Adrenal gland (tissue), 9 donors: ENCODE measurements at regions not wholly inside any gene's neighbourhood (a gene's known extent, or its start where the extent isn't known, plus 50 kb on each side); places are given as distances from the start of the nearest gene placed in this dataset.

Source experiments
- DNase-seq, 7 donors: peaks; one replicate each; pipeline ENCODE4 v3.0.0-alpha.2; 2019 to 2020
- H3K27ac ChIP-seq, 5 donors: fragments of 200-600 bp; sonication (generic) in 4 of 5; 1 replicate in 3 of 5; 2 replicates in 2 of 5; pipeline versions ENCODE4 v1.5.1 to v1.8.0; 2016 to 2020; ENCODE audit warnings: mild to moderate bottlenecking in 1 of 5
- H3K27me3 ChIP-seq: fragments of 200-600 bp; 2 replicates; pipeline ENCODE4 v1.8.0; 2021
- H3K36me3 ChIP-seq, 2 donors: fragments of 200-600 bp; replicated peaks in 1 of 2; 1 replicate in 1 of 2; 2 replicates in 1 of 2; pipeline versions ENCODE4 v1.5.1 to v1.8.0; 2018 to 2022
- H3K4me1 ChIP-seq, 2 donors: fragments of 200-600 bp; replicated peaks in 1 of 2; 1 replicate in 1 of 2; 2 replicates in 1 of 2; pipeline versions ENCODE4 v1.5.1 to v1.8.0; 2018 to 2021
- H3K4me3 ChIP-seq, 4 donors: fragments of 200-600 bp; sonication (generic) in 3 of 4; one replicate each; pipeline ENCODE4 v1.5.1; 2016 to 2018
- H3K9me3 ChIP-seq, 3 donors: fragments of 200-600 bp; sonication (generic) in 1 of 3; replicated peaks in 1 of 3; 1 replicate in 2 of 3; 2 replicates in 1 of 3; pipeline versions ENCODE4 v1.5.1 to v1.8.0; 2016 to 2021
- CTCF ChIP-seq, 6 experiments: fragments of 450-650 bp in 4 of 6; fragments of 200-600 bp in 2 of 6; sonication (generic) in 1 of 6; IDR thresholded peaks; 1 replicate in 5 of 6; 2 replicates in 1 of 6; pipeline versions ENCODE4 v1.5.1 to v1.8.0; 2016 to 2021; ENCODE audit warnings: antibody characterized with exemption in 6 of 6, mild to moderate bottlenecking in 2 of 6, moderate library complexity in 1 of 6
- POLR2A ChIP-seq, 2 donors: fragments of 450-650 bp; IDR thresholded peaks; one replicate each; pipeline ENCODE4 v1.6.1; 2017; ENCODE audit warnings: antibody characterized with exemption in 2 of 2, mild to moderate bottlenecking in 2 of 2, moderate library complexity in 1 of 2
- WGBS, 4 donors: extraction: QIAGEN DNeasy Blood & Tissue Kit in 2 of 4; methylation state at CpG; one replicate each; pipeline versions ENCODE4 v1.1.5 to v1.1.7; 2013 to 2017; 5-methylcytosine and 5-hydroxymethylcytosine counted together
- intact Hi-C, 2 donors: fragments of 100-400 bp; cut with DNase I; formaldehyde crosslinking; loops; one replicate each; pipeline versions ENCODE4 v1.14.1 to v1.15.0; 2022 to 2023
- donor health status: healthy with polysubstance abuse.
- donor health status: Bipolar disorder and iron deficiency.
- donor health status: DM: yes; HTN: yes; CAD: no.
- donor health status: DM: no; HTN: no; CAD: no.
- donor health status: DM: no; HTN: no; CAD: no.

- H3K4me1 ChIP-seq: no peaks in the 10 kb centered on the region
- no peak overlapping the region for H3K4me3 ChIP-seq
- TF ChIP-seq POLR2A (IDR thresholded peaks at IDR 0.05) (no peak), CTCF (IDR thresholded peaks at IDR 0.05) (no peak)
- DNase-seq: peak in 1 of 7 donors; percentile 4
- 73 to 84% (median 81%) methylated on average over 17 to 29 of the region's 29 CpGs for WGBS, 4 donors
- H3K27me3 ChIP-seq: peaks cover 15% of the 10 kb centered on the region
- intact Hi-C loops: no loop called here
- no peaks in the 10 kb centered on the region for H3K9me3 ChIP-seq
- no peaks in the 10 kb centered on the region for H3K36me3 ChIP-seq
- no peak overlapping the region for H3K27ac ChIP-seq
These were observed 83.0 kb downstream of the YTHDF1 start for GRCh38 chr20:63132715-63133471.

GRCh38 chr20:63132131-63132714 is 83.7 kb downstream of the YTHDF1 start:
- DNase-seq: peak in 1 of 7 donors; percentile 7
- Histone ChIP-seq H3K27me3 (peaks cover 14% of the 10 kb centered on the region), H3K36me3 (no peaks in the 10 kb centered on the region), H3K4me3 (no peak overlapping the region), H3K27ac (no peak overlapping the region), H3K4me1 (no peaks in the 10 kb centered on the region), H3K9me3 (no peaks in the 10 kb centered on the region)
- intact Hi-C loops: no loop called here
- TF ChIP-seq CTCF (IDR thresholded peaks at IDR 0.05) (no peak), POLR2A (IDR thresholded peaks at IDR 0.05) (no peak)
- WGBS, 4 donors: 79 to 89% (median 80%) methylated on average over 8 to 17 of the region's 17 CpGs

- TF ChIP-seq CTCF (IDR thresholded peaks at IDR 0.05) (no peak), POLR2A (IDR thresholded peaks at IDR 0.05) (no peak)
- 63 to 72% (median 67%) methylated on average over 31 to 43 of the region's 43 CpGs for WGBS, 4 donors
- no peaks in the 10 kb centered on the region for H3K36me3 ChIP-seq
- intact Hi-C loops: no loop called here
- no peak overlapping the region for H3K27ac ChIP-seq
- no peaks in the 10 kb centered on the region for H3K4me1 ChIP-seq
- H3K9me3 ChIP-seq: no peaks in the 10 kb centered on the region
- H3K4me3 ChIP-seq: no peak overlapping the region
- peaks cover 14% of the 10 kb centered on the region for H3K27me3 ChIP-seq
- DNase-seq: peak in 1 of 7 donors; percentile 13
These were observed 85.0 kb downstream of the YTHDF1 start for GRCh38 chr20:63130658-63131577.
